ENCODE measurements at regions not wholly inside any gene's neighbourhood (a gene's known extent, or its start where the extent isn't known, plus 50 kb on each side); places are given as distances from the start of the nearest gene placed in this dataset.
"Not testable (repeated sequence)": the region's sequence is repeated elsewhere in the genome, so short reads cannot be mapped to it uniquely, and the experiment has no call there.

DNA sequence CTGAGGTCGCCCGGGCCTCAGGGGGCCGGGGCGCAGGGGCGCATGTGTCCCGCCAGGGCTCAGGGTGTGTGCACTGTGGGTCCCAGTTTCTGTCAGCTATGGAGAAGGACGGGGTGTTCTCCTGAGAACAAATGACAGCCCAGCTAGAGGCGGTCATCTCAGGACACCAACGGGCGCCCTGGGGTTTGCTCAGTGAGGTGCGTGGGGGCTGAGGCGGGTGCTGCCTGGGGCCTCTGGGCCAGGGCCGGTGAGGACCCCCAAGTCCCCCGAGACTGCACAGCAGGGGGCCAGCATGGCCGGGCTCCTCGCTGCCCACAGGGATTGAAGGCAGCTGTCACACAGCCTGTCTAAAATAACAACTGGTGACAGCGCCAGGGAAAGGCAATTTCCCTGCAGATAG is 808.8 kb upstream of the SOX11 start:
- no peak for DNase-seq

DNA sequence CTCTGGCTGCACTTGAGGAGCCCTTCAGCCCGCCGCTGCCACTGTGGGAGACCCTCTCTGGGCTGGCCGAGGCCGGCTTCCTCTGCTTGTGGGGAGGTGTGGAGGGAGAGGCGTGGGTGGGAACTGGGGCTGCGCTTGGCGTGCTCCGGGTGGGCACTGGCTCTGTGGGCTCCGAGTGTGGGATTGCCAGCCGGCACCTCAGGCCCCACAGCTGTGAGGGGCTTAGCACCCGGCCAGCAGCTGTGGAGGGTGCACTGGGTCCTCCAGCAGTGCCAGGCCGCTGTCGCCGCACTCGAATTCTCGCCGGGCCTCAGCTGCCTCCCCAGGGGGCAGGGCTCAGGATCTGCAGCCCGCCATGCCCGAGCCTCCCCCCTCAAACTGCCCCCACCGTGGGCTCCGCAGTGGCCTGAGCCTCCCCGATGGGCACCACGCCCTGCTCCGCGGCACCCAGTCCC is 808.0 kb upstream of the SOX11 start:
- no peak for DNase-seq

DNA sequence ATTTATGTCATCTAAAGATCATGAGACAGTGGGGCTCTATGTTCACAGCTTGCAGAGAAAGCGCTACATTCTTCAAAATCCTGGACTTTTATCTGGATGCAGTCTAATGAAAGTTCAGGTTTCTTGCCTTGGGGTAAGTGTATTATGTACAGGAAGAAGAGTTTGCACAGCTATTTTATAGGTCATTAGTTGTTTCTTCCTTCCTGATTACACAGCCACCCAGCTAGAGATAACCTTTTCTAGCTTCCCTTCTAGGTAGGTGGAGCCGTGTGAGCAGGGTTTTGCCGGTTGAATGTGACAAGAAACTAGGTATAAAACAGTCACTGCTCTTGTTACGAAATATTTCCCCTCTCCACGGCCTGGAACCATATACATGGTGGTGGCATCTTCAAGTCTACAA is 800.8 kb upstream of the SOX11 start:
- DNase-seq: no peak

DNA sequence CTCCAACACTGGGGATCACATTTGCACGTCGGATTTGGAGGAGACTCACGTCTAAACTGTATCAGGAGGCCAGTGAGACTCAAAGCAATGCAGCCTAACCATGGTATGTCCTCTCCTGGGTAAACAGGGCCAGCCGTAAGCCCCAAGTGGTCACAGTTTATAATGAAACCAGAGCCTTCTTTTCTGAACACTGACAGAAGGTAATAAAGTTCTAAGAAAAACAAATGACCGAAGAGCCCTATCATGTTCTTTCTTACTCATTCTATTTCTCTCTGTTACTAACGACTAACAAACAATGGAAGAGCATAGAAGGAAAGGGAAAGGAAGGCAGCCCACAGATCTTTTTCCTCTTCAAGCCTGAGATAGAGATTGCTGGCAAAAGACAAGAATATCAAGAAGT is 796.8 kb upstream of the SOX11 start:
- no peak for DNase-seq

DNA sequence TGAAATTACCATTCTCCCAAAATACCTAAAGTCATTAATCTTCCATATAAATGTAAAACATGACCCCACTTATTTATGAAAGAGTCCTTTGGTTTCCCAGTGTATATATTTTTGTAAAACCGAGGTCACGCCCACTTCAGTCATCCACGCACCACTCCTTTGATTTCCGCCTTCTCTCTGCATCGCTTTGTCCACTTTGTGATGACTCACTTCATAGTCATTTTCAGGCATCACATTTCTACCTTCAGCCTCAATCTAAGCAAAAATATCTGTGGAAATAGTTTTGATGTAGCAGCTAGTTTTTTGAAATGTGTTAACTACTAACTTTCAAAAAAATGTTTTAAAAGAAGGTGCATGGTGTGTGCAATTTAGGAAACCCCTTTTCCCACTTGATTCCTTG is 793.5 kb upstream of the SOX11 start:
- no peak for DNase-seq

DNA sequence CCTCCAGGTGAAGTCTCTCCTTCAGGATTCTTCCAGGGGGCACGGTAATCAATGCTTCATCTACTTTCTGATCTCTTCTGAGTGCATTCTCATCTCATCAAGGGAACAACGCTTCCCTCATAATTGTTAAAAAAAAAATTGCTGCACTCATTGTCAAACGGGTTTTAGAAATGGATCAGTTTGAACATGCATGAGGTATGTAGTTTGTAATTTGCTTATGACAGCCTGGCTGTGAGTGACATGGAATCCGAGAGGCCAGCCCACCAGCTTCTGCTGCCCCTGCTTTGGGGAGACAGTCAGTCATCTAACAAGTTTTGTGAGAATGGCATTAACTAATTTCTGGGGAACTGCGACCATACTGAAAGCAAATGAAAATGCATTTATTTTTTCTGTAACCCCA is 791.9 kb upstream of the SOX11 start:
- no peak for DNase-seq

DNA sequence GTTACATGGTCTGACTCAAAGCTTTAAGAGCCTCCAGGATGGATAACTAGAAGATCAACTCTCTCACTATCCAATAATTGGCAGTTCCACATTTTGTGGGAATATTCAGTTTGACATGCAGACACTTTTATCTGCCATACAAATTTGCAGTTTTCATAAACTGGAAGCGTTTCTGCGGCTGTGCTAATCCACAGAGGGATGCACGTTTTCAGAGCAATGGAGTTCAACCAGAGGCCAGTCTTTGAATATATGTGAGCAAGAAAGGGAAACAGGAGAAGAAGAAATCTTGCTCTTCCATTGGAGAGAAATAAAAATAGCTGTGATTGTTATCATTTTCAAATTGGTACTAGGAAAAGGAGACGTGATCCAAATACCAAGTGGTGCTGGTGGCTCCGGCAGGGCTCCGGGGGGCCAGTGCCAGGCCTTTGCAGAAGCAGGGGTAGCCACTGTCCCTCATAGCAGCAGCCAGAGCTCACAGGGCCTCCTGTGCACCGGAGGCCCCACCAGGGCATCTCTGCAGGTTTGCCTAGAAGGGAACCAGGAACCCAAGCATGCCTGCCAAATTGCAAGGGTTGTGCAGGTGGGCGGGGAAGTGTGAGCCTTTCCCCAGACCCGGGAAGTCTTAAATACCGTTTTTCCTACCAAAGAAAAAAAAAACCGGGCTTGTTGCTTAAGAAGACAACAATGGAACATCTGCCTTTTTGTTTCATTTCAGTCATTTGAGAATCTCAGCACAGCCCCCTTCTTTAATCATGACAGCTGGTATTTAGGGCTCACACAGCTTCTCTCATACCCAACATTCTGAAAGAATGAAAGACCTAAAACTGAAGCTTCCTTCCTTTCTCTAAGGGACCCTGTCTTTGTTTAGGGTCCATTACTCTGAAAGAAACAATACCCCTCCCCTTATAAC is 791.1 kb upstream of the SOX11 start:
- DNase-seq: no peak

DNA sequence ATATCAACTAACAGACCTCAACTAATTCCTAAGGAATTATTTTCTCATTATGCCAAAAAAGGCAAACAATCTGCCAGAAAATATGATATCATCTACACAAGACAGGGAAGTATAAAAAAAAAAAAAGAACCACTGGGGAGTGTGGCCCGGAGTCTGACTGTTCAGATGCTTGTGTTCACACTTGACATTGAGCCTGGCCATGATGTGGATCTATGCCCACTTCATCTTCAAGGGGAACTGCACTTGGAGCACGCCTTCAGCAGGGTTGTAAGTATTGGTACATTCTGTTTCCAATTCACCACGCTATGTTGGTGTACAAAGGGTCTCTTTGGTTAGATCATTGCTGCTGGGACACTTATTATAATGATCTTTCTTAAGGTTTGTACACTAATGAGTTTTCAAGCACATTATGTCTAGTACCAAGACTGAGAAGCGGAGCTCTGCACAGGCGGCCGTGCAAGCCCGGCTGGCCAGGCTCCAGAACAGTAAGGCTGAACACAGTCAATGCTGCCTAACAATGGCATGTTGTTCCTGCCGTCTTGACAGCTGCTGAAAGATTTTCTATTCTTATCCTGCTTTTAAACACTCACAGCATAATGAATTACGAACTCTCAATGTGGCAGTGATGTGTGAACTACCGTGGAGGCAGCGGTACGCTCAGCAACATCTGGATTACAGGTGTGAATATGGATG is 788.4 kb upstream of the SOX11 start:
- DNase-seq: no peak

DNA sequence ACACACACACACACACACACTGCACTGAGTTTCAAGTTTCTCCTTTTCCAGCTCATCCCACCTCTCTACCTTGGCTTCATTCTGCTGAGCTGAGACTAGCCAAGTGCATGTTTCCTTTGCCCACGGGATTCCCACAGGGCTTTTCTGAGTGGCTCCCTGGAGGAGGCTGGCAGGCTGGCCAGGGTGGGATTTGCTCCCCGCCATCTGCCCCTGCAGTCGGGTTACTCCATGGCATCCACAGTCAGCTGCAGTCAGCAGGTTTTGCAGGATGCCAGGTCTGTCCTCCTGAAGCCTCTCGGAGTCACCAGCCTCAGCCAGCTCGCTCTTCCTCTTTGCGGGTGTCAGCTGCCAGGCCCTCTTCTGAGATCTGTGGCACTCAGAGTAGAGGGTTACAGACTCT is 783.7 kb upstream of the SOX11 start:
- DNase-seq: no peak

DNA sequence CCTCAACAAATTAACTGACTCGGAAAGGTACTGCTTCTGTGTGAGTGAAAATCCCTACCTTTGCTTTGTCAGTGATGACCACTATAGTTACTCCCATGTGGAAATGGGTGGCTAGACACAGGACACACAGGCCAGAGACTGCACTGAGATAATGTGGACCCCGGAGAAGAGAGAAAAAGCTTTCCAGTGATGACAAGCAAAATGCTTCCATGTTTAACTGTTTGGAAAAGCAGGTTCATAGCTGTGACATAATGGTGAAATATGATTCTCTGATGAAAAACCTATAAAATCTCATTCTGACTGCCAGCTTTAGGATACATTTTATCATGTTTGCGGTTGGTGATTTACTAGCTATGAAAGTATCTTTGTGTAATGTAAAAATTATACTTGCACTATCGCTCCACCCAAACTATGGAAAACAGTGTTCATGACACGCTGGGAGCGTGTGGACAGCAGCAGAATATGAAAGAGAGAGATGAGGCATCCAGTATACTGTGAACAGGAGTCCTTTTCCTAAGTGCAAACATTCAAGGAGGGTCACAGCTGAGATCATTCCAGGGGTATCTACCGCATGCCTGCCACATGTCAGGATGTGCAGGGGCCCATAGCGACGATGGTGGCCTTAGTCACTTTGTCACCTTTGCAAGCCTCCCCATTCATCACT is 782.7 kb upstream of the SOX11 start:
- no peak for DNase-seq

DNA sequence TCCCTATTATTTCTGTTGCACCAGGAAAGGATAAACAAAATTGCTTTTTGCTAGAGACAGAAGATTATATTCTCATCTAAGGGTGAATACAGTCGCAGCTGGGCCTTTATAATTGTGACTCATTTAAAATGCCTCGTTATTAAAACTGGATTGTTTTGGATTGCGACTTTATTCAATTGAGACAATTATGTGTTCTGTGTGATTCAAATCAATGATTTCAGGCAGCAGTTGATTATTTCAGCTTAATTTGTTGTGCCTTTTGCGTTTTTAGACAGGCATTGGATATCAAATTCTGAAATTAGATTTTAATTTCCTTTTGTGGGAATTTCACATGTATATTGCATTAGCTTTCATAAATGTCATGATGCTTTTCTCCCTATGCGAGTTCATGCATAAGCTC is 778.1 kb upstream of the SOX11 start:
- no peak for DNase-seq

DNA sequence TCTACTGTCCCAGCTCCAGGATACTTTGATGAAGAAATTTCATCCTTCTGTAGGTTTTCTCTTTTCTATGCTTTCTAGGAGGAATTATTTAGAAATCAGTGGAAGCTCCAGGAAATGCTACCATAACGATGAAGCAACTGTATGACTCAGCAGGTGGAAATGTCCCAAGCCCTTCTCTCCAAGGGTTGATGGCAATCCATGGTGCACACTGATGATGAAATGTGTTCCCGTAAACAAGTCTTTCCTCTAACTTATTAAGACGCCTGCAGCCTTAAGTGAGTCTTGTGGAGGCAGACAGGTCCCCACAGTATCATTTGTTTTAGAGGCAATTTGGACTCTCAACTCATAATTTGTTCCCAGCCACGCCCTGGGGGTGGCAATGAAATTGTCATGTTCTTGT is 777.6 kb upstream of the SOX11 start:
- DNase-seq: no peak

DNA sequence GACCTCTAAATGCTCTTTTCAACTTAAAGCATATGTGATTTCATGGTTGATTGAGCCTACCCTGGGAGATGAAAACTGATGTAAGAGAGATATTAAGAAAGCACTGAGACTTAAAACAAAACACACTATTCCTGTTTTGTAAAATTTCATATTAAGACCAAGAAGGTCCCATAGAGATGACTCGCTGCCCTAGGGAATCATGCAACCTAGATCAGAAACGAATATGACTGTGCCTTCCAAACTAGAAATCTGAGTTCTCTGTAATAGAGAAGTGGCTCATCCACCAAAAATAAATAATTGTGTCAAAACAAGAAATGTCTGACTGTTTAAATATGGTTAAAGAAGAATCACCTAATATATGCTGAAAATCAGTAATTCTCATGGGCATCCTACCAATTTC is 776.8 kb upstream of the SOX11 start:
- no peak for DNase-seq

DNA sequence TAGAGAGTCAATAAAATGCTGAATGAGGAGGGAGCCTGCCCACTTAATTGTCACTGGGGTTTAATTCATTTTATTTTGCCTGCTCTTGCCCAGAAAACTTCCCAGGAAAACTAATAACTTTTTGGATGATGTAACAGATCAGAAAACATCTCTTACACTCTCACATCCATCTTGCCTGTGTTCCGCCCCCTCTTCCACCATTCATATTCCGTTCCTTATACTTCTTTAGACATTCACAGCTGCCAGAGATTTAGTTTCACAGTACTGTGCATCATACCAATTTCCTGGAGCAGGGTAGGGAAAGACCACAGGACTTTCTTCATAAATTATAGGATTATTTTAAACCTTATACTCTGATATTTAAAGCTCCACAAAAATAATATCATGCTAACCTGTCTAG is 776.1 kb upstream of the SOX11 start:
- no peak for DNase-seq

DNA sequence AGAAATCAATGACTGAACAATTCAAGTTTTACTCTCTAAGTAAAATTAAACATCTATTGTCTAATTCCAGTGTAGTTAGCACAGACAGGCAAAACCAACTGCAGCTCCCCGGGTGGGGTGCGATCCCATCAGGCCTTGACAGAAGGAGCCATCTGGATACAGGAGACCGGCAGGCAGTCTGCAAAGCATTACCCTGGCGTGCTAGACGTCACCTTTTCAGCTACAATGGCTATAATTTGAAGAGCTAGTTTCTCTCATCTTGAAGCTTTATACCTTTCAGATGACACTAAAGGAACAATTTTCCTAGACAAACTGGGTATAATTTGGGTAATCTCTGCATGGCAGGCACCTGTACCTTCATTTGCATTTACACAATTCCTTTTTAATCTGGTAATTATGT is 761.5 kb upstream of the SOX11 start:
- DNase-seq: no peak

DNA sequence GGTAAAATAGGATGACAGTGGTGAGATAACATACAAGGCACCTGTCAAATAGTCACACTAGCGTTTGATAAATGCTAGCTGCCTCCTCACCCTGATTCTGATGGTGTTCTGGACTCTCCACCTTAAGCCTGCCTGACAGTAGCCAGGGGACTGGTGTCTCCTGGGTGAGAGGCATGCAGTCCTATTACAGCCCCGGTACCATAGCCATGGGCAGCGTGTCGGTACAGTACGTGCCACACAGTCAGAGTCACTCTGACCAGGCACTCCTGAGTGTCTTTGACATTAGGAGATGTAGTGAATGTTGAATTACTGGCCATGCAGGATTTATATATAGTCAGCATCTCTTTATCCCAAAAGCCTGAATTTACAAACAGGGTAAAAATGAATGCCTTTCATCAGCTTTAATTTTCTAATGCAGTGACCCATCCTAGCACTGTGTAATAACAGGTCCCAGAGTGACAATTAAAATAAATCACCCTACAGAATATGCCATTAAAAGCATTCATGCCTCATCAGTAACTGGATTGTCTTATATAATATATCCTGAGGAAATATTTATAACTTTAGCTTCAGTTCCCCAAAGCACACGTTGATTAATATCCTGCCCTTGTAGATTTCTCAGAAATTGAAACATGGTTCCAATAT is 760.3 kb upstream of the SOX11 start:
- no peak for DNase-seq

DNA sequence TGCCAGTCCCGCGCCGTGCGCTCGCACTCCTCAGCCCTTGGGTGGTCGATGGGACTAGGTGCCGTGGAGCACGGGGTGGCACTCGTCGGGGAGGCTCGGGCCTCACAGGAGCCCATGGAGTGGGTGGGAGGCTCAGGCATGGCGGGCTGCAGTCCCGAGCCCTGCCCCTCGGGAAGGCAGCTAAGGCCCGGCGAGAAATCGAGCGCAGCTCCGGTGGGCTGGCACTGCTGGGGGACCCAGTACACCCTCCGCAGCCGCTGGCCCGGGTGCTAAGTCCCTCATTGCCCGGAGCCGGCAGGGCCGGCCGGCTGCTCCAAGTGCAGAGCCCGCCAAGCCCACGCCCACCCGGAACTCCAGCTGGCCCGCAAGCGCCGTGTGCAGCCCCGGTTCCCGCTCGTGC is 756.9 kb upstream of the SOX11 start:
- not testable (repeated sequence) for DNase-seq

DNA sequence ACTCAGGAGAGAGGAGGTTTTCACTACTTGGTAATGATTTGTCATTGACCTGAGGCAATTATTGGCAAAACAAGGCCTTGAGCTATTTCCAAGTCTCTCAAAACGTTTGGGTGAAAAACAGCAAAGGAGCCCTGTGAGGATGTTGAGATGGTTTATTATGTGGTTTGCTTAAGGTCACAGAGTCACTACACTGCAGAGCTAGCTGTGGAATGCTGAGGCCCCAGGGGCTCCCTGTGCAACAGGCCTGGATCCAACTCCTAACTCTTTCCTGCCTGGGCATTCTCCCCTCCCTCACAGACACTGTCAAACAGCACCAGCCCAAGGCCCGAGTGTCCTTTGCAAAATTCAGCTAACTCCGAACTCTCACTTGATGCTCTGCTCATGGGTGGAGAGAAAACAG is 754.6 kb upstream of the SOX11 start:
- DNase-seq: peak; percentile 48

DNA sequence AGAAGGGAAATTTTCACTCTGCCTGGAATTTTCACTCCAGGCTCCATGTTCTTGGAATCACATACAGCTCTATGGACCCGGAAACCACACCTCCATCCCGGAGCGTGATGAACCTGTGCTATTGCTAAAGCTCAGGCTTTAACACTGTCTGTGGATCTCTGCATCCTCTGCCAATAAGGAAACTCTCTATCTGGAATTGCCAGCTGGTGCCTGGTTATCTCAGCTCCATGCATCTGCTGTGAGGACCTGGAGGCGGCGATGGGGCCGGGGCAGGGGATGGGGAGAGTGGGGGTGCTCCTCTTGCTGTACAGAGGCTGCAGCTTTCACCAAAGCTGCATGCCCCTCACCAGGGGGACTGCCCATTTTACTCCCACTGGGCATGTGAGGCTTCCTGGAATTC is 754.0 kb upstream of the SOX11 start:
- no peak for DNase-seq

DNA sequence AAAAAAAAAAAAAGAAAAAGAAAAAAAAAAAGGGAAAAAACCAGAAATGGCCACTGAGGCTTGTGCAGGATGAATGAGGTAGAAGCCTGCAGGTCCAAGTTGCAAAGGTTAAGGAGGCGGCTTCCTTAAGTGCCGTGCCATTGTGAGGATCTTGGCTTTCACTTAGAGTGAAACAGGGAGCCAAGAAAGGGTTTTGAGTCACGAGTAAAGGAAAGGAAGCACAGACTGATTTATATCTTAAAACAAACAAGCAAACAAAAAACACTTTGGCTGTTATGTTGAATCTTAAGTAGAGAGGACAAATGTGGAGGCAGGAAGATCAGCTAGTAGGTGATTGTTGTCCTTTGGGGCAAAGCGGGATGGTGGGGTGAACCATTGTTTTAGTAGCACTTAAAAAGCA is 749.7 kb upstream of the SOX11 start:
- no peak for DNase-seq

DNA sequence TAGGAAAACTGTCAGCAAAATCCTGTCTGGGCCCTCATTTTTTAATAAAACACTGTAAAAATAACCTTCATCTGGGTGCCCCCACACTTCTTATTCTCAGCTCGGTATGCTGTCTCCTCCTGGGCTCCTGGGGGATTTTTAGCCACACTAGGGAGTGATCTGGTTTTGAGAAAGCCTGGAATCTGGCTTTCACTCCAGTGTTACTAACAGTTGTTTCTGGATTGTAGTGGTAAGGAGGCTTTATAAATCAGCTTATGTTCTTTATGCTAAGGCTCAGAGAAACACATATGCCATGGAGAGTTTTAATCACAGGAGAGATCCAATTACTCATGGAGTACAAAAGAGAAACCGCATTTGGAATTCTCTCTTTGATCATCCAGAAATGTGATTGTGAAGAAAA is 744.3 kb upstream of the SOX11 start:
- DNase-seq: no peak

DNA sequence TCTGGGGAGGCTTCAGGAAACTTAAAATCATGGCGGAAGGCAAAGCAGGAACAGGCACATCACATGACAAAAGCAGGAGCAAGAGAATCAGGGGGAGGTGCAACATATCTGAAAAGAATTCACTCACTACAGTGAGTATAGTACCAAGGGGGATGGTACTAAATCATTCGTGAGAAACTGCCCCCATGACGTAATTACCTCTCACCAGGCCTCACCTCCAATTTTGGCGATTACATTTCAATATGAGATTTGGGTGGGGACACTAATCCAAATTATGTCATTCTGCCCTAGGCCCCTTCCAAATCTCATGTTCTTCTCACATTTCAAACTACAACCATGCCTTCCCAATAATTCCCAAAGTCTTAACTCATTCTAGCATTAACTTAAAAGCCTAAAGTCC is 740.8 kb upstream of the SOX11 start:
- no peak for DNase-seq

DNA sequence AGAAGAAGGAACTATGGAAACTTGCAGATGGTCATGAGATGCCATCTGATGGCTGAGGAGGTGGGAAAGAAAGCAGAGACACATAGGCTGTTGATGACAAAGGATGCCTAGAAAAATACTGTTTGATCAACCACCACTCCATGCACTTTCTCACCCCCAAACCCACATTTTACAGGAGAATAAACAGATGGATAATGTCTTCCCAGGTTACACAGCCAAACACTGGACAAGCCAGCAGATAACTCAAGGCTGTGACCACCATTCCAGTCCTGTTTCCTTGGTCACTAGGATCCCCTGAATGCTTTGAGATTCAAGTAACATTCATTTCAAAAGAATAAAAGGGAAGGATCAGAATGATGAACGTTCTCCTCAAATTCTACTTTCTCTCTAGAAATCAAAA is 733.0 kb upstream of the SOX11 start:
- no peak for DNase-seq
